ENCODE measurements at regions not wholly inside any gene's neighbourhood (a gene's known extent, or its start where the extent isn't known, plus 50 kb on each side); places are given as distances from the start of the nearest gene placed in this dataset.

GRCh38 chr11:69983897-69984438, 94.1 kb upstream of the ANO1 start:
- H3K27ac ChIP-seq, result no peak overlapping the region
- TF ChIP-seq ZFX (IDR thresholded peaks at IDR 0.05) (no peak), CTCF (conservative IDR thresholded peaks at IDR 0.05) (no peak)

GRCh38 chr11:69984457-69985261, 93.5 kb upstream of the ANO1 start:
- TF ChIP-seq ZFX (IDR thresholded peaks at IDR 0.05), result no peak
- TF ChIP-seq CTCF (conservative IDR thresholded peaks at IDR 0.05), result no peak
- no peak overlapping the region for H3K27ac ChIP-seq

GRCh38 chr11:69985331-69985640, 92.8 kb upstream of the ANO1 start:
- no peak overlapping the region for H3K27ac ChIP-seq
- TF ChIP-seq CTCF (conservative IDR thresholded peaks at IDR 0.05) (no peak), ZFX (IDR thresholded peaks at IDR 0.05) (no peak)

- TF ChIP-seq CTCF (conservative IDR thresholded peaks at IDR 0.05) (no peak), ZFX (IDR thresholded peaks at IDR 0.05) (no peak)
- no peak overlapping the region for H3K27ac ChIP-seq
These were observed 92.3 kb upstream of the ANO1 start for GRCh38 chr11:69985641-69986439.

GRCh38 chr11:69986440-69986787, 91.7 kb upstream of the ANO1 start:
- no peak for TF ChIP-seq ZFX (IDR thresholded peaks at IDR 0.05)
- no peak for TF ChIP-seq CTCF (conservative IDR thresholded peaks at IDR 0.05)
- no peak overlapping the region for H3K27ac ChIP-seq

- H3K27ac ChIP-seq, result no peak overlapping the region
- TF ChIP-seq ZFX (IDR thresholded peaks at IDR 0.05) (no peak), CTCF (conservative IDR thresholded peaks at IDR 0.05) (no peak)
These were observed 91.3 kb upstream of the ANO1 start for GRCh38 chr11:69986830-69987229.

GRCh38 chr11:69992026-69992425, 86.1 kb upstream of the ANO1 start:
- no peak overlapping the region for H3K27ac ChIP-seq
- no peak for TF ChIP-seq CTCF (conservative IDR thresholded peaks at IDR 0.05)
- TF ChIP-seq ZFX (IDR thresholded peaks at IDR 0.05), result no peak

All from C4-2B (cell line).